OCI-LY7 (cell line): ENCODE measurements at regions not wholly inside any gene's neighbourhood (a gene's known extent, or its start where the extent isn't known, plus 50 kb on each side); places are given as distances from the start of the nearest gene placed in this dataset.

Experiments
- BruUV-seq: library from RNA; stranded (reverse); fragments of 400-500 nt; replicated peaks from 2 replicates; lab custom pipeline; 2021; lab: Mats Ljungman, UMichigan
- CTCF ChIA-PET: fragments of 300-600 bp; sonication (Branson Sonifier 250); formaldehyde crosslinking; loops from one replicate; lab custom pipeline; 2022; ENCODE audit warnings: antibody characterized with exemption; ENCODE audit not compliant: unreplicated experiment; lab: Charles Lee
- POLR2A ChIA-PET: fragments of 300-600 bp; sonication (Branson Sonifier 250); formaldehyde crosslinking; loops from one replicate; lab custom pipeline; 2022; ENCODE audit warnings: antibody characterized with exemption; lab: Charles Lee
- DNase-seq: peaks from one replicate; pipeline ENCODE4 v3.0.0-alpha.2; 2015; ENCODE audit warnings: low spot score
- H2AFZ ChIP-seq: fragments of 200-600 bp; sonication (generic), shearing (Covaris generic); 2 replicates; pipeline ENCODE4 v1.6.1; 2014; ENCODE audit warnings: mild to moderate bottlenecking, antibody characterized with exemption, low read length, moderate library complexity
- H3K27ac ChIP-seq: fragments of 200-600 bp; sonication (generic); 2 replicates; pipeline ENCODE4 v1.5.1; 2014; ENCODE audit warnings: mixed run types, low read depth, mild to moderate bottlenecking, moderate library complexity, low read length, inconsistent platforms; ENCODE audit not compliant: poor library complexity, severe bottlenecking
- H3K36me3 ChIP-seq: fragments of 200-600 bp; sonication (generic); 2 replicates; pipeline ENCODE4 v1.6.1; 2014; ENCODE audit warnings: mild to moderate bottlenecking, antibody characterized with exemption, low read length, moderate library complexity, mixed read lengths; ENCODE audit not compliant: insufficient read depth
- H3K4me1 ChIP-seq: fragments of 200-600 bp; sonication (generic); 2 replicates; pipeline ENCODE4 v1.5.1; 2014; ENCODE audit warnings: mild to moderate bottlenecking, low read length; ENCODE audit not compliant: insufficient read depth, poor library complexity, severe bottlenecking
- H3K4me2 ChIP-seq: fragments of 200-600 bp; sonication (generic); 2 replicates; pipeline ENCODE4 v1.6.1; 2014; ENCODE audit warnings: mild to moderate bottlenecking, low read length
- H3K4me3 ChIP-seq: fragments of 200-600 bp; sonication (generic); 2 replicates; pipeline ENCODE4 v1.5.1; 2014; ENCODE audit warnings: mild to moderate bottlenecking, low read depth, low read length; ENCODE audit not compliant: poor library complexity, severe bottlenecking
- H3K79me2 ChIP-seq: fragments of 200-600 bp; sonication (generic); 2 replicates; pipeline ENCODE4 v1.6.1; 2016; ENCODE audit warnings: low read depth, mild to moderate bottlenecking, low read length, moderate library complexity, mixed read lengths; ENCODE audit not compliant: insufficient read depth
- H3K9me2 ChIP-seq: fragments of 200-600 bp; sonication (generic); 2 replicates; pipeline ENCODE4 v1.6.1; 2016; ENCODE audit warnings: mild to moderate bottlenecking, low read length, mixed read lengths; ENCODE audit not compliant: insufficient read depth
- H3K9me3 ChIP-seq: fragments of 200-600 bp; sonication (generic); 2 replicates; pipeline ENCODE4 v1.6.1; 2014; ENCODE audit warnings: mild to moderate bottlenecking, mixed run types, low read length, mixed read lengths
- H4K20me1 ChIP-seq: fragments of 200-600 bp; sonication (generic); 2 replicates; pipeline ENCODE4 v1.6.1; 2014; ENCODE audit warnings: mild to moderate bottlenecking, antibody characterized with exemption, low read length, moderate library complexity, mixed read lengths; ENCODE audit not compliant: insufficient read depth
- CTCF ChIP-seq: fragments of 200-600 bp; sonication (generic); conservative IDR thresholded peaks from 2 replicates; pipeline ENCODE4 v1.5.1; 2014; ENCODE audit warnings: mild to moderate bottlenecking, antibody characterized with exemption, low read length, moderate library complexity, mixed read lengths
- EZH2phosphoT487 ChIP-seq: fragments of 200-600 bp; sonication (generic); IDR thresholded peaks from 2 replicates; pipeline ENCODE4 v1.6.1; 2018; ENCODE audit warnings: low read depth, borderline replicate concordance, mild to moderate bottlenecking, mixed run types, antibody characterized with exemption, low read length, moderate library complexity, mixed read lengths
- intact Hi-C: fragments of 100-400 bp; cut with micrococcal nuclease; formaldehyde crosslinking; loops from one replicate; pipeline ENCODE4 v1.10.0; 2022; ENCODE audit not compliant: unreplicated experiment

GRCh38 chr6:48397887-48398286 lies 286.9 kb upstream of the PTCHD4 start:
- Histone ChIP-seq H4K20me1 (no peaks in the 10 kb centered on the region), H3K4me3 (no peak overlapping the region), H3K27ac (no peak overlapping the region), H3K79me2 (no peaks in the 10 kb centered on the region), H3K9me3 (no peaks in the 10 kb centered on the region), H3K4me1 (no peaks in the 10 kb centered on the region), H3K9me2 (no peaks in the 10 kb centered on the region), H2AFZ (no peak overlapping the region), H3K4me2 (no peak overlapping the region), H3K36me3 (no peaks in the 10 kb centered on the region)
- ChIA-PET CTCF (no interaction called here), POLR2A (no interaction called here)
- TF ChIP-seq EZH2phosphoT487 (no peak), CTCF (no peak)
- BruUV-seq, result no TSS peak
- intact Hi-C loops, result no loop called here
- no peak for DNase-seq

DNA sequence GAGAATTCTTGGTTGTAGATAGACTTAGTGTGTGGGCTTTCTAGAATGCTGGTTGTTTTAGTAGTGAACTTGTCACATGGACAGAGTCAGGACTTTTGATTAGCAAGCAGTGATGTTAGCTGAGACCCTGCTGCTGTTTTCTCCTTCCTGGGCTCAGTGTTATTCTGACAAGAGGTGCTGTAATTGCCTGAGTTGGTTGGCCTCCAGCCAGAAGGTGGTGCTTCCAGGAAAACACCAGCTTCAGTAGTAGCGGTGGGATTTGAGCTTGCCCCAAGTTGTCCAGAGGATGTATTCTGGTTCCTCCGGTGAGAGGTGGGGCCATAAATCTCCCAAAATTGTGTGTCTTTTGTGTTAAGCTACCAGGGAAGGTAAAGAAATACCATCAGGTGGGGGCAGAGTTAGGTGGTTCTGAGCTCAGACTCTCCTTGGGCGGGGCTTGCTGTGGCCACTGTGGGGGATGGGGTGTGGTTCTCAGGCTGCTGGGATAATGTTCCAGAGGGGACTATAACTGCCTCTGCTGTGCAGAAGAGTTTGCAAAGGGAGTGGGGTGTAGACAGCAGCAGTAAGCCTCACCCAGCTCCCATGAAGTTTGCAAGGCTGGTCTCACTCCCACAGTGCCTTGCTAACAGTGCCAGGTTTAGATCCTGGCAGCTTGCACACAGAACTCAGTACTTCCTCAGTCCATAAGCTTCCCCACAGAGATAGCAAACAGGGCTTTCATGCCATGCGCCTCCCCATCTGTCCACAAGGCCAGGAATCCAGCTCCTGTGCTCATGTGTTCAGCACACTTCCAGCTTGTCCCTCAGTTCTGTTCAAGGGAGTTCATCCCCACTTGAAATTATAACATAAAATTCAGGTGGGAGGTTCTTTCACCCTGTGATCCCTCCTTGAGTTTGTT lies 278.4 kb upstream of the PTCHD4 start:
- Histone ChIP-seq H3K27ac (no peak overlapping the region), H3K9me3 (no peaks in the 10 kb centered on the region), H3K4me3 (no peak overlapping the region), H2AFZ (no peak overlapping the region), H3K4me1 (no peaks in the 10 kb centered on the region), H3K36me3 (no peaks in the 10 kb centered on the region), H4K20me1 (no peaks in the 10 kb centered on the region), H3K9me2 (no peaks in the 10 kb centered on the region), H3K79me2 (no peaks in the 10 kb centered on the region), H3K4me2 (no peak overlapping the region)
- no peak for DNase-seq
- CTCF ChIA-PET, result no interaction called here
- TF ChIP-seq EZH2phosphoT487 (no peak), CTCF (no peak)
- POLR2A ChIA-PET, result no interaction called here
- BruUV-seq, result no TSS peak
- intact Hi-C loops, result no loop called here

GRCh38 chr6:48388044-48388443 lies 277.0 kb upstream of the PTCHD4 start:
- H3K4me2 ChIP-seq, result no peak overlapping the region
- ChIA-PET CTCF (no interaction called here), POLR2A (interaction anchor here (0.6 kb wide), 1 partner anchor 65 kb away, joined by 3 read pairs; no protein-coding TSS in a partner anchor)
- H3K4me1 ChIP-seq, result no peaks in the 10 kb centered on the region
- H3K9me3 ChIP-seq, result no peaks in the 10 kb centered on the region
- no peaks in the 10 kb centered on the region for H3K79me2 ChIP-seq
- BruUV-seq, result no TSS peak
- H4K20me1 ChIP-seq, result no peaks in the 10 kb centered on the region
- no peak for TF ChIP-seq EZH2phosphoT487
- no peak for TF ChIP-seq CTCF
- intact Hi-C loops, result no loop called here
- no peak overlapping the region for H2AFZ ChIP-seq
- H3K4me3 ChIP-seq, result no peak overlapping the region
- H3K27ac ChIP-seq, result no peak overlapping the region
- no peaks in the 10 kb centered on the region for H3K9me2 ChIP-seq
- DNase-seq, result no peak
- H3K36me3 ChIP-seq, result no peaks in the 10 kb centered on the region
